Esophagus muscularis mucosa (tissue), 3 donors: ENCODE measurements at regions not wholly inside any gene's neighbourhood (a gene's known extent, or its start where the extent isn't known, plus 50 kb on each side); places are given as distances from the start of the nearest gene placed in this dataset.

ENCODE experiments used
- POLR2AphosphoS5 ChIP-seq, 2 donors: sonication (generic); formaldehyde crosslinking; IDR thresholded peaks; one replicate each; pipeline ENCODE4 v1.6.1; 2017; ENCODE audit warnings: antibody characterized with exemption in 2 of 2
- TF ChIP-seq, protein P1 (sequence below), 3 experiments: fragments of 200-600 bp in 2 of 3; fragments of 450-650 bp in 1 of 3; sonication (generic) in 2 of 3; IDR thresholded peaks; one replicate each; pipeline ENCODE4 v1.5.1; 2017 to 2019; ENCODE audit warnings: antibody characterized with exemption in 3 of 3, mild to moderate bottlenecking in 2 of 3, moderate library complexity in 1 of 3

DNA sequence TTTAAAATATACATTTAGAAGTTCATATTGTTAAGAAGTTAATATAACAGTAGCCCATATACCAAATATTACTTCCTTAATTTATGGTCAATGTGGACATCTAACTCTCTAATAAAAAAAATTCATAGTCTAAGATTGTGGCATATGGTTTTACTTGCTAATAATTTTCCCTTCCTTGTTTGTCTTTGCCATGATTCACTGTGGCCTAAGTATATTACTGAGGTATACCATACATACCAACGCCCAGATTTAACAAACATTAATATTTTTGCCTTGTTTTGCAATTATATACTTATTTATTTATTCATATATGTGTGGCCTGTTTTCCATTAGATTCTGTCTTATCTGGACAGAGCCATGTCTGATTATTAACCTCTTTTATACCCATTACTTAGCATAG, 54.6 kb upstream of the CCDC150 start:
- TF ChIP-seq, protein P1, sequence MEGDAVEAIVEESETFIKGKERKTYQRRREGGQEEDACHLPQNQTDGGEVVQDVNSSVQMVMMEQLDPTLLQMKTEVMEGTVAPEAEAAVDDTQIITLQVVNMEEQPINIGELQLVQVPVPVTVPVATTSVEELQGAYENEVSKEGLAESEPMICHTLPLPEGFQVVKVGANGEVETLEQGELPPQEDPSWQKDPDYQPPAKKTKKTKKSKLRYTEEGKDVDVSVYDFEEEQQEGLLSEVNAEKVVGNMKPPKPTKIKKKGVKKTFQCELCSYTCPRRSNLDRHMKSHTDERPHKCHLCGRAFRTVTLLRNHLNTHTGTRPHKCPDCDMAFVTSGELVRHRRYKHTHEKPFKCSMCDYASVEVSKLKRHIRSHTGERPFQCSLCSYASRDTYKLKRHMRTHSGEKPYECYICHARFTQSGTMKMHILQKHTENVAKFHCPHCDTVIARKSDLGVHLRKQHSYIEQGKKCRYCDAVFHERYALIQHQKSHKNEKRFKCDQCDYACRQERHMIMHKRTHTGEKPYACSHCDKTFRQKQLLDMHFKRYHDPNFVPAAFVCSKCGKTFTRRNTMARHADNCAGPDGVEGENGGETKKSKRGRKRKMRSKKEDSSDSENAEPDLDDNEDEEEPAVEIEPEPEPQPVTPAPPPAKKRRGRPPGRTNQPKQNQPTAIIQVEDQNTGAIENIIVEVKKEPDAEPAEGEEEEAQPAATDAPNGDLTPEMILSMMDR (IDR thresholded peaks at IDR 0.05), result no peak
- TF ChIP-seq POLR2AphosphoS5 (IDR thresholded peaks at IDR 0.05), result no peak
